ENCODE measurements at regions not wholly inside any gene's neighbourhood (a gene's known extent, or its start where the extent isn't known, plus 50 kb on each side); places are given as distances from the start of the nearest gene placed in this dataset.

DNA sequence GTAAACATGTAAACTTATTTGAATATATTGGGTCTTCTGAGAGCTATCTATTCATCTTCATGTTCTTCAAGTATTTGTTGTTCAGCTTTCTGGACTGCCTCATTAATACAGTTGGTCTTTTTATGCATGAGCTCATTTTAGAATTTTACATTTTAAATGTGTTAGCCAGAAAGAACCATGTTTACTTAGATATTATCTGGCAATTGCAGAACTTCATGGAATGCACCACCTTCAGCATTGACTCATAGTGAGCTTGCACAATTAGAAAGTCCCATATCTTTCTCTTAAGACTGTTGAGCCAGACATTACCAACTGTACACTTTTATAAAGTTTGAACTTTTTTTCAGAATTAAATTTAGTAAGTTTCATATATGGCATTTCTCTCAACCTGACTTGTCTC lies 536.7 kb downstream of the RIT2 start:
- Histone ChIP-seq H3K4me1 (no peaks in the 10 kb centered on the region), H3K4me3 (ENCODE audit: low read depth, low read length) (no peak overlapping the region), H3K9me3 (no peaks in the 10 kb centered on the region), H3K36me3 (ENCODE audit: control insufficient read depth, insufficient read depth, low read length) (no peaks in the 10 kb centered on the region), H3K27me3 (replicated peaks; ENCODE audit: control insufficient read depth, insufficient read depth, low read length) (no peaks in the 10 kb centered on the region)
- ChIA-PET CTCF (no interaction called here), POLR2A (no interaction called here)
- BruUV-seq (replicated peaks): no TSS peak
- TF ChIP-seq, protein P1, sequence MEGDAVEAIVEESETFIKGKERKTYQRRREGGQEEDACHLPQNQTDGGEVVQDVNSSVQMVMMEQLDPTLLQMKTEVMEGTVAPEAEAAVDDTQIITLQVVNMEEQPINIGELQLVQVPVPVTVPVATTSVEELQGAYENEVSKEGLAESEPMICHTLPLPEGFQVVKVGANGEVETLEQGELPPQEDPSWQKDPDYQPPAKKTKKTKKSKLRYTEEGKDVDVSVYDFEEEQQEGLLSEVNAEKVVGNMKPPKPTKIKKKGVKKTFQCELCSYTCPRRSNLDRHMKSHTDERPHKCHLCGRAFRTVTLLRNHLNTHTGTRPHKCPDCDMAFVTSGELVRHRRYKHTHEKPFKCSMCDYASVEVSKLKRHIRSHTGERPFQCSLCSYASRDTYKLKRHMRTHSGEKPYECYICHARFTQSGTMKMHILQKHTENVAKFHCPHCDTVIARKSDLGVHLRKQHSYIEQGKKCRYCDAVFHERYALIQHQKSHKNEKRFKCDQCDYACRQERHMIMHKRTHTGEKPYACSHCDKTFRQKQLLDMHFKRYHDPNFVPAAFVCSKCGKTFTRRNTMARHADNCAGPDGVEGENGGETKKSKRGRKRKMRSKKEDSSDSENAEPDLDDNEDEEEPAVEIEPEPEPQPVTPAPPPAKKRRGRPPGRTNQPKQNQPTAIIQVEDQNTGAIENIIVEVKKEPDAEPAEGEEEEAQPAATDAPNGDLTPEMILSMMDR (IDR thresholded peaks at IDR 0.05; ENCODE audit: insufficient read depth in 1 of 2, low read depth in 1 of 2, low read length in 1 of 2, severe bottlenecking in 1 of 2, unreplicated experiment in 1 of 2): no peak
- Mint-ChIP-seq H3K27me3 (ENCODE audit: insufficient read depth, unreplicated experiment) (no peaks in the 10 kb centered on the region), H3K4me1 (ENCODE audit: low read depth, unreplicated experiment) (no peaks in the 10 kb centered on the region), H3K36me3 (ENCODE audit: insufficient read depth, unreplicated experiment) (no peaks in the 10 kb centered on the region), H3K4me3 (ENCODE audit: unreplicated experiment) (no peak overlapping the region), H3K27ac (ENCODE audit: unreplicated experiment) (no peak overlapping the region), H3K9me3 (ENCODE audit: unreplicated experiment) (no peaks in the 10 kb centered on the region)
- intact Hi-C loops (cut with micrococcal nuclease; ENCODE audit: unreplicated experiment): no loop called here
- no peak for DNase-seq

DNA sequence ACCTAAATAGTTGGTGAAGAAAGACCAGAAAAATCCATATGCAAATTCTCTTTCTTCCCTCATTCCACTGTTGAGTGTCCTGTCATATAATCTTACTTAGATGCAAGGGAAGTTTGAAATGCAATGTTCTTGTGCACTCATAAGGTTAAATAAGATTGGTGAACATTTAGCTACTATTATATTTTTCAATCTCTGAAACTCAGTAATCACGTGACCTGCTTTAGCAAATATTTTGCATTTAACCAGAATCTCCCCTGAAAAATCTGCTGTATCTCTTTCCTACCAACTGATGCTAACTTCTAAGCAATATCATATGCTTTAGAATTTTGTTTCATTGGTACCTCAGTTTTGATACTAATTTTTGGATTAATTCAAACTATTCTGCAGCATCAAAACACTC lies 533.2 kb downstream of the RIT2 start:
- CTCF ChIA-PET: no interaction called here
- BruUV-seq (replicated peaks): no TSS peak
- Mint-ChIP-seq H3K36me3 (ENCODE audit: insufficient read depth, unreplicated experiment) (no peaks in the 10 kb centered on the region), H3K9me3 (ENCODE audit: unreplicated experiment) (no peaks in the 10 kb centered on the region), H3K27me3 (ENCODE audit: insufficient read depth, unreplicated experiment) (no peaks in the 10 kb centered on the region), H3K27ac (ENCODE audit: unreplicated experiment) (no peak overlapping the region), H3K4me1 (ENCODE audit: low read depth, unreplicated experiment) (no peaks in the 10 kb centered on the region), H3K4me3 (ENCODE audit: unreplicated experiment) (no peak overlapping the region)
- intact Hi-C loops (cut with micrococcal nuclease; ENCODE audit: unreplicated experiment): no loop called here
- Histone ChIP-seq H3K4me1 (no peaks in the 10 kb centered on the region), H3K9me3 (no peaks in the 10 kb centered on the region), H3K27me3 (replicated peaks; ENCODE audit: control insufficient read depth, insufficient read depth, low read length) (no peaks in the 10 kb centered on the region), H3K36me3 (ENCODE audit: control insufficient read depth, insufficient read depth, low read length) (no peaks in the 10 kb centered on the region), H3K4me3 (ENCODE audit: low read depth, low read length) (no peak overlapping the region)
- TF ChIP-seq, protein P1 (IDR thresholded peaks at IDR 0.05; ENCODE audit: insufficient read depth in 1 of 2, low read depth in 1 of 2, low read length in 1 of 2, severe bottlenecking in 1 of 2, unreplicated experiment in 1 of 2): no peak
- no peak for DNase-seq
- POLR2A ChIA-PET: no interaction called here

DNA sequence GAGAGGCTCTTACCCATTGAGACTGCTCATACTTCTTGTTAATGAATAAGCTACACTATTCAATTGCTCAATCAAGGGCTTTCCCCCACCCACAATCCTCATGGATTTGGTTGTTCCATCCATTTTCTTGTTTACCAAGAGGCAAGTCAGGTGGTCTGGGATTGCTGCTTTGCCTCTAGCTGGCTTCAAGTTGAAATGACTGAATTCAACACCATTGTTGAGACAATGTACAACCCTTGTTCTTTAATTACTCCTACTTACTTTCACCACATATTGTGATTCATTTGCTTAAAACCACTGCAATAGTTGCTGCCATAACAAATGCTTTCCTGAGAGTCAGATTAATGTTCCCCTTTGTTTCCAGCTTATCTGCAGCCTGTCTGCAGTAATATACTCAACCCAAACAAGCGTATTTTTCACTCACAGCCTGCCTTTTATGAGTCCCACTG lies 532.2 kb downstream of the RIT2 start:
- ChIA-PET CTCF (no interaction called here), POLR2A (no interaction called here)
- Histone ChIP-seq H3K27me3 (replicated peaks; ENCODE audit: control insufficient read depth, insufficient read depth, low read length) (no peaks in the 10 kb centered on the region), H3K36me3 (ENCODE audit: control insufficient read depth, insufficient read depth, low read length) (no peaks in the 10 kb centered on the region), H3K4me3 (ENCODE audit: low read depth, low read length) (no peak overlapping the region), H3K4me1 (no peaks in the 10 kb centered on the region), H3K9me3 (no peaks in the 10 kb centered on the region)
- H3K4me1 Mint-ChIP-seq (ENCODE audit: low read depth, unreplicated experiment): no peaks in the 10 kb centered on the region
- intact Hi-C loops (cut with micrococcal nuclease; ENCODE audit: unreplicated experiment): no loop called here
- no peak overlapping the region for H3K27ac Mint-ChIP-seq (ENCODE audit: unreplicated experiment)
- H3K9me3 Mint-ChIP-seq (ENCODE audit: unreplicated experiment): no peaks in the 10 kb centered on the region
- H3K4me3 Mint-ChIP-seq (ENCODE audit: unreplicated experiment): no peak overlapping the region
- H3K27me3 Mint-ChIP-seq (ENCODE audit: insufficient read depth, unreplicated experiment): no peaks in the 10 kb centered on the region
- BruUV-seq (replicated peaks): no TSS peak
- H3K36me3 Mint-ChIP-seq (ENCODE audit: insufficient read depth, unreplicated experiment): no peaks in the 10 kb centered on the region
- no peak for DNase-seq
- TF ChIP-seq, protein P1 (IDR thresholded peaks at IDR 0.05; ENCODE audit: insufficient read depth in 1 of 2, low read depth in 1 of 2, low read length in 1 of 2, severe bottlenecking in 1 of 2, unreplicated experiment in 1 of 2): no peak
